ENCODE measurements at regions not wholly inside any gene's neighbourhood (a gene's known extent, or its start where the extent isn't known, plus 50 kb on each side); places are given as distances from the start of the nearest gene placed in this dataset.

DNA sequence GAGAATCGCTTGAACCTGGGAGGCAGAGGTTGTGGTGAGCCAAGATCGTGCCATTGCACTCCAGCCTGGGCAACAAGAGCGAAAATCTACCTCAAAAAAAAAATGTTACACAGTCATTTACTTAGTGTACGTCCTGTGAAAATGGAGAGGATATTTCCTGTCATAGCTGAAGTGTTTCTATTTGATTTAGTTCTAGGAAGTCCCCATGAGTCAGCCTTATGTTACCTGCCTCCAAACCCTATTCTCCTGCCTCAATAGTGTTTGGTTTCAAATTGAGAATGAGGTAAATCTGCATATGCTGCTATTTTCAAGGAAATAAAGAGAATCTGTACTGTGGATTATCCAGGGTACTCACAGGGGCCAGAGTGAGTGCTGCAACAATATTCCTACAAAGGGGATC is 1284.5 kb upstream of the AUTS2 start:
- DNase-seq, result no peak
- no peaks in the 10 kb centered on the region for H3K4me1 ChIP-seq
- no peaks in the 10 kb centered on the region for H3K36me3 ChIP-seq
- H3K9me3 ChIP-seq, result no peaks in the 10 kb centered on the region
- H3K27me3 ChIP-seq, result no peaks in the 10 kb centered on the region
- intact Hi-C loops (cut with DNase I; ENCODE audit: low total_unique reads), result no loop called here
- H3K4me3 ChIP-seq, result no peak overlapping the region
- no peak overlapping the region for H3K27ac ChIP-seq
- TF ChIP-seq, protein P1, sequence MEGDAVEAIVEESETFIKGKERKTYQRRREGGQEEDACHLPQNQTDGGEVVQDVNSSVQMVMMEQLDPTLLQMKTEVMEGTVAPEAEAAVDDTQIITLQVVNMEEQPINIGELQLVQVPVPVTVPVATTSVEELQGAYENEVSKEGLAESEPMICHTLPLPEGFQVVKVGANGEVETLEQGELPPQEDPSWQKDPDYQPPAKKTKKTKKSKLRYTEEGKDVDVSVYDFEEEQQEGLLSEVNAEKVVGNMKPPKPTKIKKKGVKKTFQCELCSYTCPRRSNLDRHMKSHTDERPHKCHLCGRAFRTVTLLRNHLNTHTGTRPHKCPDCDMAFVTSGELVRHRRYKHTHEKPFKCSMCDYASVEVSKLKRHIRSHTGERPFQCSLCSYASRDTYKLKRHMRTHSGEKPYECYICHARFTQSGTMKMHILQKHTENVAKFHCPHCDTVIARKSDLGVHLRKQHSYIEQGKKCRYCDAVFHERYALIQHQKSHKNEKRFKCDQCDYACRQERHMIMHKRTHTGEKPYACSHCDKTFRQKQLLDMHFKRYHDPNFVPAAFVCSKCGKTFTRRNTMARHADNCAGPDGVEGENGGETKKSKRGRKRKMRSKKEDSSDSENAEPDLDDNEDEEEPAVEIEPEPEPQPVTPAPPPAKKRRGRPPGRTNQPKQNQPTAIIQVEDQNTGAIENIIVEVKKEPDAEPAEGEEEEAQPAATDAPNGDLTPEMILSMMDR (IDR thresholded peaks at IDR 0.05), result no peak

DNA sequence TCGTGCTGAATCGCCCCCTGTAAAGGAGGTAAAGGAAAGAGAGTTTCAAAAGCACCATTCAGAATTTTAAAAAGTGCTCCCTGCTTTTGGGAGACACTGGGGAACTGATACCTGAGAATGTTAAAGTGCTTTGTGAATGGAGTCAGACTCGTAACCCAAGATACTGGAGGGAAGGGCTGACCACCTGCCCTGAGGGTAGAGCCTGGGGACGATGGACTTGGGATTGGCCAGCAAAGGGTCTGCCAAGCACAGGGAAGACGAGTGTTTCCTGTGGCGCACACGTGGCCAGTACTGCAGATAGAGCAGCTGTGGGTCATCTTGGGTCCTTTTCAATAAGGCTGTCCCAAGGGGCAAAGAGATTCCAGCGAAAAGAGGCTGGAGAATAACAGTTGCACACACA is 1284.1 kb upstream of the AUTS2 start:
- Histone ChIP-seq H3K27me3 (no peaks in the 10 kb centered on the region), H3K9me3 (no peaks in the 10 kb centered on the region), H3K4me1 (no peaks in the 10 kb centered on the region), H3K27ac (no peak overlapping the region), H3K4me3 (no peak overlapping the region), H3K36me3 (no peaks in the 10 kb centered on the region)
- TF ChIP-seq, protein P1 (IDR thresholded peaks at IDR 0.05), result no peak
- DNase-seq, result no peak
- intact Hi-C loops (cut with DNase I; ENCODE audit: low total_unique reads), result no loop called here

DNA sequence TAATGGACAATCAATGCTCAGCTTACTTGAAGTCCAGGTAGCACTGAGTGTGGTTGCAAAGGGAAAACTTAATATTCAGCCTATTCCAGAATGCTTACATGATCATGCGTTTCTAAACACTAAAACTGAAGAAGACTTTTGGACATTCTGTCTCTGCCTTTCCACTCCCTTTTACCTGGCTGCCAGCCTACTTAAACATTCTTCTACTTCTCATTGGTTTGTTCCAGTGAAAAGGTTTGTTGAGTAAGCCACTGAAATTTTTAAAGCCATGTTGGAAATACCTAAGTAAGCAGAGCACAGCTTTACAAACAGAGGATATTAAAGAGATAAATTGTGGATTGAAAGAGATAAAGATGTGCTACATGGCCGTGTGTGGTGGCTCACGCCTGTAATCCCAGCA is 1280.8 kb upstream of the AUTS2 start:
- intact Hi-C loops (cut with DNase I; ENCODE audit: low total_unique reads), result no loop called here
- DNase-seq, result no peak
- Histone ChIP-seq H3K4me1 (peaks cover 0 to 20% (median 19%) of the 10 kb centered on the region in 4 donors), H3K36me3 (no peaks in the 10 kb centered on the region), H3K27me3 (no peaks in the 10 kb centered on the region), H3K9me3 (no peaks in the 10 kb centered on the region), H3K4me3 (no peak overlapping the region), H3K27ac (no peak overlapping the region)
- TF ChIP-seq, protein P1 (IDR thresholded peaks at IDR 0.05), result no peak

- no peak for DNase-seq
- TF ChIP-seq, protein P1 (IDR thresholded peaks at IDR 0.05), result no peak
- Histone ChIP-seq H3K9me3 (no peaks in the 10 kb centered on the region), H3K4me3 (no peak overlapping the region), H3K27me3 (no peaks in the 10 kb centered on the region), H3K36me3 (no peaks in the 10 kb centered on the region), H3K27ac (no peak overlapping the region), H3K4me1 (peaks cover 0 to 25% (median 20%) of the 10 kb centered on the region in 4 donors)
- intact Hi-C loops (cut with DNase I; ENCODE audit: low total_unique reads), result no loop called here
These were observed 1279.2 kb upstream of the AUTS2 start for GRCh38 chr7:68319061-68319460.

GRCh38 chr7:68321076-68321639 is 1277.1 kb upstream of the AUTS2 start:
- intact Hi-C loops (cut with DNase I; ENCODE audit: low total_unique reads), result no loop called here
- peak in 1 of 2 donors; percentile 21 for DNase-seq
- no peaks in the 10 kb centered on the region for H3K27me3 ChIP-seq
- TF ChIP-seq, protein P1 (IDR thresholded peaks at IDR 0.05), result peak; percentile 8 to 10
- no peak overlapping the region for H3K4me3 ChIP-seq
- peak overlapping the region; percentile 52 to 67 for H3K27ac ChIP-seq
- H3K36me3 ChIP-seq, result no peaks in the 10 kb centered on the region
- no peaks in the 10 kb centered on the region for H3K9me3 ChIP-seq
- H3K4me1 ChIP-seq, result peaks cover 0 to 25% (median 20%) of the 10 kb centered on the region in 4 donors
